Muscle layer of duodenum (tissue), 2 donors: ENCODE measurements at regions not wholly inside any gene's neighbourhood (a gene's known extent, or its start where the extent isn't known, plus 50 kb on each side); places are given as distances from the start of the nearest gene placed in this dataset.
"Not testable (repeated sequence)": the region's sequence is repeated elsewhere in the genome, so short reads cannot be mapped to it uniquely, and the experiment has no call there.

Source experiments
- H3K27ac ChIP-seq: one replicate; pipeline ENCODE4 v1.7.0; 2013; ENCODE audit warnings: mild to moderate bottlenecking, low read length
- H3K27me3 ChIP-seq: one replicate; pipeline ENCODE4 v1.7.0; 2013; ENCODE audit warnings: low read depth, mild to moderate bottlenecking, control low read depth, low read length
- H3K36me3 ChIP-seq, 2 donors: one replicate each; pipeline ENCODE4 v1.7.0; 2013; ENCODE audit warnings: low read length in 2 of 2, control low read depth in 1 of 2, mild to moderate bottlenecking in 1 of 2; ENCODE audit not compliant: insufficient read depth in 2 of 2, control insufficient read depth in 1 of 2
- H3K4me1 ChIP-seq, 2 donors: one replicate each; pipeline ENCODE4 v1.7.0; 2013; ENCODE audit warnings: low read length in 2 of 2, mild to moderate bottlenecking in 2 of 2, control low read depth in 1 of 2, moderate library complexity in 1 of 2; ENCODE audit not compliant: insufficient read depth in 2 of 2, control insufficient read depth in 1 of 2
- H3K4me3 ChIP-seq, 2 donors: one replicate each; pipeline ENCODE4 v1.7.0; 2013; ENCODE audit warnings: low read length in 2 of 2, low read depth in 1 of 2, mild to moderate bottlenecking in 1 of 2
- H3K9me3 ChIP-seq, 2 donors: one replicate each; pipeline ENCODE4 v1.7.0; 2013; ENCODE audit warnings: low read length in 2 of 2, control low read depth in 1 of 2, mild to moderate bottlenecking in 1 of 2; ENCODE audit not compliant: control insufficient read depth in 1 of 2
- donor health status: healthy.

DNA sequence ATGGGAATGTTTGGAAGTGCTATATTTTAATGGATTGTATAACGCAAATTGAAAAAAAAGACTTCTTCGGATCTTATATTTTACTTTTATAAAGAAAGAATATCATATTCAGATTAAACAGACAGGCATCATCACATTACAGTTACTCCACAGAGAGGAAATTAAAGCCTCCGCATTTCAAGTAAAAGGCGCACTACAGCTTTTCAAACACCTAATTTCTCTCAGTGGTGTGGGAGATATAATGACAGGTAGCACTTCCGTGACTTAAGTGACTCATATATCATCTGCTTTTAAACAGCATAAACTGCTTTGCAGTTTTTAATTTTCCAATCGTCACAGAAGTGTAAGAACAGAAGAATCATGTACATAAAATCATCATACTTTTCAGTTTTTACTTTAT is 751.4 kb downstream of the FSCB start:
- no peak overlapping the region for H3K4me3 ChIP-seq
- no peaks in the 10 kb centered on the region for H3K4me1 ChIP-seq
- no peak overlapping the region for H3K27ac ChIP-seq
- H3K9me3 ChIP-seq: no peaks in the 10 kb centered on the region
- H3K36me3 ChIP-seq: no peaks in the 10 kb centered on the region
- no peaks in the 10 kb centered on the region for H3K27me3 ChIP-seq

DNA sequence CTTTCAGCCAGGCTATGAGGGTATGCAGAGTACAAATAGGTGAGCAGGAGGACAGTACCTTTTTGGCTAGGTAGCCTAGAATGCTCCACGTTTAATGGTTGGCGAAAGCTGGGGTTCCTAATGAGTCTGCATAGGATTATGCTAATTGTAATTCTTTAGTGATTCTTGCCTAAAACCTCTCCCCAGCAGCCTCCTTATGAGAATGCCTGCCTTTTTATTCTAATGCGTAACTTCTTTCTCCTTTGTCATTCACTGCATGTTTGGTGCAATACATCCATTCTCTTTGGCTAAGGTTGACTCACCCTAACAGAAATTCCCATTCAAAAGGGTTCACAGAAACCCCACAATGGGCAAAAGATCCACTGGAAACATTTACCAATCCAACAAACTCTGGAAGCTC is 752.2 kb downstream of the FSCB start:
- no peaks in the 10 kb centered on the region for H3K27me3 ChIP-seq
- H3K4me1 ChIP-seq: no peaks in the 10 kb centered on the region
- no peaks in the 10 kb centered on the region for H3K9me3 ChIP-seq
- H3K4me3 ChIP-seq: no peak overlapping the region
- no peak overlapping the region for H3K27ac ChIP-seq
- no peaks in the 10 kb centered on the region for H3K36me3 ChIP-seq

DNA sequence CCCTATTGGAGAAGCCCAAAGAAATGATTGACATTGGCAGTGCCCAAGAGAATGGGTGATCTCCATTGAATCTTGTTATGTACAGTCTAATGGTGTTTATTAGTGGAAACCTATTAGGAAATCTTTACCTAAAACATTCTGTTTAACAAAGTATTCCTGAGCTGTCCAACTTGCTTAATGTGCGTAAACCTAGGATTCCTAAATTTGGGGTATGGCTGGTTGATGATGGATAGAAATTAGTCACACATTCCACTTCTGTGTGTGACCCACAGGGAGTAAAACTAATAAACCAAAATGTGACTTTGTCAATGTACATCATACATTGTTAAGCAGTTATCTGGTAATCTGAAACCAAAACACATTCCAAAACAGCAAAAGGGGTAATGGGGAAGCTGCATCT is 761.3 kb downstream of the FSCB start:
- no peak overlapping the region for H3K27ac ChIP-seq
- H3K27me3 ChIP-seq: no peaks in the 10 kb centered on the region
- no peaks in the 10 kb centered on the region for H3K36me3 ChIP-seq
- H3K4me3 ChIP-seq: no peak overlapping the region
- H3K9me3 ChIP-seq: no peaks in the 10 kb centered on the region
- no peaks in the 10 kb centered on the region for H3K4me1 ChIP-seq

DNA sequence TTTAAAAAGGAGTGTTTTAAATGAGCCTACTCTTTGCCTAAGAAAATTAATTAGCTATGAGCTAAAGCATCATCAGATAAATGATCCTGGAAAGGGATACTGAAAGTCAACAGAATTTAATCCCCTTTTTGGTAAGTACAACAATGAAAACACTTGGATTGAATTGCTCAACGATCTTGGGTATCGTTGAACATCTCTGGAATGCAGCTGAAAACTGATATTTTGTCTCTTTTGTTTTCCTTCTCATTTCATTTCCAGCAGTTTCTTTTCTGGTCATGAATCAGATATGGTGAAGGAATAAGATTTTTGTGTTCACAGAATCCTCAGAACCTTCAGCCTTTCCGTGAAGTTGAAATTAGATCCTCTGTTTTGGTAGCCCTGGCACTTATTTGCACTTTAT is 771.2 kb downstream of the FSCB start:
- Histone ChIP-seq H3K27ac (no peak overlapping the region), H3K4me3 (no peak overlapping the region), H3K9me3 (no peaks in the 10 kb centered on the region), H3K4me1 (no peaks in the 10 kb centered on the region), H3K36me3 (no peaks in the 10 kb centered on the region), H3K27me3 (no peaks in the 10 kb centered on the region)

GRCh38 chr14:43729143-43729542 is 777.9 kb downstream of the FSCB start:
- no peaks in the 10 kb centered on the region for H3K4me1 ChIP-seq
- H3K4me3 ChIP-seq: no peak overlapping the region
- no peak overlapping the region for H3K27ac ChIP-seq
- no peaks in the 10 kb centered on the region for H3K27me3 ChIP-seq
- H3K36me3 ChIP-seq: no peaks in the 10 kb centered on the region
- no peaks in the 10 kb centered on the region for H3K9me3 ChIP-seq

- no peaks in the 10 kb centered on the region for H3K4me1 ChIP-seq
- H3K36me3 ChIP-seq: no peaks in the 10 kb centered on the region
- no peaks in the 10 kb centered on the region for H3K27me3 ChIP-seq
- H3K9me3 ChIP-seq: no peaks in the 10 kb centered on the region
- H3K27ac ChIP-seq: no peak overlapping the region
- H3K4me3 ChIP-seq: no peak overlapping the region
These were observed 800.2 kb downstream of the FSCB start for GRCh38 chr14:43706900-43707299.

- H3K9me3 ChIP-seq, H3K27ac ChIP-seq, H3K27me3 ChIP-seq, H3K4me1 ChIP-seq, H3K36me3 ChIP-seq, H3K4me3 ChIP-seq: not testable (repeated sequence)
These were observed 808.4 kb downstream of the FSCB start for GRCh38 chr14:43698561-43699284.

GRCh38 chr14:43697003-43697402 is 810.1 kb downstream of the FSCB start:
- Histone ChIP-seq H3K9me3 (no peaks in the 10 kb centered on the region), H3K4me3 (no peak overlapping the region), H3K4me1 (no peaks in the 10 kb centered on the region), H3K27ac (no peak overlapping the region), H3K36me3 (no peaks in the 10 kb centered on the region), H3K27me3 (no peaks in the 10 kb centered on the region)

DNA sequence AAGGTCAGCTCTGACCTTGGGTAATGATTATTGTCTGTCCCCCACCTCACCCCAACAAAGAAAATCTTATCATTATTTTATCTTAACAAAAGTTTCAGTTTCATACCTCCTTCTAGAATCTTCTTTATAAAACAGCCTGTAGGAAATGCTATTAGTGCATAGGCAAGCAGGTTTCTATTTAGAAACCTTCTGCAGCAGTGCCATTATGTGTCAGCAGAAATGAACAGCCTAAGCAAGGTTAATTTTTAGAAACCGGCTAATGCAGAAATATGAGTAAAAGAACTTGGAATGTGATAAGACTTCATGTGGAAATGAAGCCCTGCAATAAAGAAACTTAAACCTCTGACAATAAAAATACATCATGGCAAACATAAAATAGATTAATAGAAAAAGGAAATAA is 814.4 kb downstream of the FSCB start:
- Histone ChIP-seq H3K36me3 (no peaks in the 10 kb centered on the region), H3K4me1 (no peaks in the 10 kb centered on the region), H3K9me3 (no peaks in the 10 kb centered on the region), H3K4me3 (no peak overlapping the region), H3K27ac (no peak overlapping the region), H3K27me3 (no peaks in the 10 kb centered on the region)

DNA sequence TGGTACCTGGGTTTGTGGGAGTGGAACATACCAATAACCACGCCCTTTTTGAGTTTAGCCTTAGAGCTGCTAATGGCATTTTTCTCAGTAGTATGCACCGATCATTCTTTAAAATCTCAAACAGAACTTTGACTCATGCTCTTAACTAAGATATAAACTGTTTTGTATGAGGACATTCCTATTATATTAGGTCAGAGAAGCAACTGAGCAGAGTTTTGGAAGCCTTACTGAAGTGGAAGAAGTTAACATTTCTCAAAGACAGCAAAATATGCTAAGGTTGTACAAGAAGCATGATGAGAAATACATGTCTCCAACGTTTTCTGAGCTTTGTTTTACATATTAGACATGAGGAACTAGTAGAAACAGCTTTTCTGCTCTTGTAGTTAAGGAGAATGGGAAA is 819.2 kb downstream of the FSCB start:
- Histone ChIP-seq H3K4me3 (no peak overlapping the region), H3K27me3 (no peaks in the 10 kb centered on the region), H3K27ac (no peak overlapping the region), H3K36me3 (no peaks in the 10 kb centered on the region), H3K9me3 (no peaks in the 10 kb centered on the region), H3K4me1 (peaks cover 0 to 3% of the 10 kb centered on the region in 2 donors)

DNA sequence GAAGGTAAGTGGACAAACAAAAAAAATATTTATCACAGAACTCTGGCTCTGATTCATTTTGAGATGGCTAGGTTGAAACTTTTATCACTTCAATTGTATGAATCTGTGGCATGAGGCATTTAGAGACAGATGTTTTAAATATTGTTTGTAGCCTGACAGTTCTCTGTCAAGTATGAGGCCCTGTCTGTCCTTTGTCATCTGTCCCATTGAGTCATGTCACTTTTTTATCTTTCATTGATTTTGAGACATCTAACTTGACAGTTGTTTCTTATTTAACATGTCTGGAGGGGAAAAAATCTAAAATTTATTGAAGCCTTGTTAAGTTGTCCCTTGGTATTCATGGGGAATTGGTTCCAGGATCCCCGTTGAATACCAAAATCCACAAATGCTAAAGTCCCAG is 829.5 kb downstream of the FSCB start:
- Histone ChIP-seq H3K4me1 (no peaks in the 10 kb centered on the region), H3K27me3 (no peaks in the 10 kb centered on the region), H3K36me3 (no peaks in the 10 kb centered on the region), H3K9me3 (no peaks in the 10 kb centered on the region), H3K27ac (no peak overlapping the region), H3K4me3 (no peak overlapping the region)

- no peak overlapping the region for H3K27ac ChIP-seq
- no peaks in the 10 kb centered on the region for H3K27me3 ChIP-seq
- H3K36me3 ChIP-seq: no peaks in the 10 kb centered on the region
- no peaks in the 10 kb centered on the region for H3K9me3 ChIP-seq
- H3K4me1 ChIP-seq: no peaks in the 10 kb centered on the region
- H3K4me3 ChIP-seq: no peak overlapping the region
These were observed 832.8 kb downstream of the FSCB start for GRCh38 chr14:43674273-43674672.
